Activated naive CD4-positive, alpha-beta T cell (primary cell): ENCODE measurements at regions not wholly inside any gene's neighbourhood (a gene's known extent, or its start where the extent isn't known, plus 50 kb on each side); places are given as distances from the start of the nearest gene placed in this dataset.

Experiments
- DNase-seq, 4 experiments: peaks; one replicate each; lab custom pipeline; 2025; lab: John Stamatoyannopoulos, UW

- DNase-seq: no peak
These were observed 670.6 kb downstream of the DHX35 start for GRCh38 chr20:39632757-39633156.

- DNase-seq: no peak
These were observed 670.0 kb downstream of the DHX35 start for GRCh38 chr20:39632176-39632575.

GRCh38 chr20:39631557-39631956 is 669.4 kb downstream of the DHX35 start:
- DNase-seq: no peak

- no peak for DNase-seq
These were observed 668.2 kb downstream of the DHX35 start for GRCh38 chr20:39630215-39630908.

- no peak for DNase-seq
These were observed 665.6 kb downstream of the DHX35 start for GRCh38 chr20:39627765-39628164.

GRCh38 chr20:39624316-39624715 is 662.2 kb downstream of the DHX35 start:
- no peak for DNase-seq

- no peak for DNase-seq
These were observed 661.6 kb downstream of the DHX35 start for GRCh38 chr20:39623584-39624234.

GRCh38 chr20:39619271-39619785 is 657.2 kb downstream of the DHX35 start:
- no peak for DNase-seq

GRCh38 chr20:39611901-39612300 is 649.8 kb downstream of the DHX35 start:
- DNase-seq: no peak

GRCh38 chr20:39607141-39607540 is 645.0 kb downstream of the DHX35 start:
- no peak for DNase-seq

GRCh38 chr20:39605908-39606307 is 643.8 kb downstream of the DHX35 start:
- DNase-seq: no peak

- no peak for DNase-seq
These were observed 643.2 kb downstream of the DHX35 start for GRCh38 chr20:39605361-39605760.

- no peak for DNase-seq
These were observed 641.1 kb downstream of the DHX35 start for GRCh38 chr20:39603219-39603618.

GRCh38 chr20:39602649-39603048 is 640.5 kb downstream of the DHX35 start:
- DNase-seq: no peak

- DNase-seq: no peak
These were observed 638.7 kb downstream of the DHX35 start for GRCh38 chr20:39600871-39601270.

- no peak for DNase-seq
These were observed 638.0 kb downstream of the DHX35 start for GRCh38 chr20:39600156-39600555.

GRCh38 chr20:39596554-39596953 is 634.4 kb downstream of the DHX35 start:
- no peak for DNase-seq

- DNase-seq: no peak
These were observed 630.2 kb downstream of the DHX35 start for GRCh38 chr20:39592371-39592770.

GRCh38 chr20:39588148-39588757 is 626.1 kb downstream of the DHX35 start:
- no peak for DNase-seq

GRCh38 chr20:39581034-39581433 is 618.9 kb downstream of the DHX35 start:
- no peak for DNase-seq

GRCh38 chr20:39576771-39577170 is 614.6 kb downstream of the DHX35 start:
- no peak for DNase-seq

- no peak for DNase-seq
These were observed 611.9 kb downstream of the DHX35 start for GRCh38 chr20:39574061-39574460.

GRCh38 chr20:39571171-39571570 is 609.0 kb downstream of the DHX35 start:
- no peak for DNase-seq
